GM12878 (cell line): ENCODE measurements at regions not wholly inside any gene's neighbourhood (a gene's known extent, or its start where the extent isn't known, plus 50 kb on each side); places are given as distances from the start of the nearest gene placed in this dataset.

Source experiments
- ATAC-seq: fragments of 200-7000 bp; cut with Tn5 transposase; 3 replicates; pipeline ENCODE4 v1.9.1; 2020; ENCODE audit warnings: mild to moderate bottlenecking, moderate library complexity
- BruUV-seq: library from RNA; stranded (reverse); fragments of 400-500 nt; replicated peaks from 2 replicates; lab custom pipeline; 2021; lab: Mats Ljungman, UMichigan
- CTCF ChIA-PET: fragments of 300-600 bp; sonication (Branson Sonifier 250); formaldehyde crosslinking; extraction: SDS; loops from one replicate; lab custom pipeline; 2021; ENCODE audit warnings: inconsistent platforms; lab: Yijun Ruan, JAX
- POLR2A ChIA-PET: fragments of 350-600 bp; formaldehyde crosslinking; extraction: SDS; loops from one replicate; lab custom pipeline; 2021; ENCODE audit warnings: inconsistent platforms; lab: Charles Lee
- RAD21 ChIA-PET: fragments of 300-600 bp; sonication (Branson Sonifier 250); formaldehyde crosslinking; loops from one replicate; lab custom pipeline; 2023; ENCODE audit warnings: antibody characterized with exemption; ENCODE audit not compliant: unreplicated experiment; lab: Charles Lee
- SMC1A ChIA-PET: fragments of 300-600 bp; sonication (Branson Sonifier 250); formaldehyde crosslinking; loops from one replicate; lab custom pipeline; 2023; ENCODE audit not compliant: unreplicated experiment, uncharacterized antibody; lab: Charles Lee
- DNase-seq: peaks from one replicate; pipeline ENCODE4 v3.0.0-alpha.2; 2011; ENCODE audit warnings: low read depth, low spot score
- FAIRE-seq: peaks from 3 replicates; lab custom pipeline; 2011; peaks lifted over from hg19 to GRCh38; lab: Jason Lieb, UNC
- H2AFZ ChIP-seq: 2 replicates; pipeline ENCODE4 v1.6.0; 2011; ENCODE audit warnings: low read depth, low read length, control low read depth; ENCODE audit not compliant: control insufficient read depth
- H3K27ac ChIP-seq: 2 replicates; pipeline ENCODE4 v1.5.1; 2011; ENCODE audit warnings: control low read depth; ENCODE audit not compliant: control insufficient read depth, insufficient read depth
- H3K27me3 ChIP-seq, 2 experiments: replicated peaks in 1 of 2; 2 replicates each; pipeline versions ENCODE4 v1.6.0 to v1.6.1; 2011; ENCODE audit warnings: low read length in 1 of 2; ENCODE audit not compliant: control insufficient read depth in 2 of 2, insufficient read depth in 2 of 2
- H3K36me3 ChIP-seq, 2 experiments: 2 replicates each; pipeline ENCODE4 v1.5.1; 2011; ENCODE audit warnings: low read length in 1 of 2; ENCODE audit not compliant: control insufficient read depth in 2 of 2, insufficient read depth in 2 of 2
- H3K4me1 ChIP-seq: 2 replicates; pipeline ENCODE4 v1.6.1; 2011; ENCODE audit warnings: mild to moderate bottlenecking, low read length, moderate library complexity, mixed read lengths; ENCODE audit not compliant: control insufficient read depth, insufficient read depth
- H3K4me2 ChIP-seq: 2 replicates; pipeline ENCODE4 v1.6.0; 2011; ENCODE audit warnings: control low read depth; ENCODE audit not compliant: control insufficient read depth, insufficient read depth
- H3K4me3 ChIP-seq: fragments of 200-600 bp; sonication (generic); 2 replicates; pipeline ENCODE4 v1.5.1; 2016
- H3K79me2 ChIP-seq: 2 replicates; pipeline ENCODE4 v1.6.0; 2011; ENCODE audit warnings: low read length; ENCODE audit not compliant: control insufficient read depth, insufficient read depth
- H3K9ac ChIP-seq: 2 replicates; pipeline ENCODE4 v1.8.0; 2011; ENCODE audit warnings: low read length, control low read depth, mixed read lengths; ENCODE audit not compliant: control insufficient read depth, insufficient read depth
- H3K9me3 ChIP-seq: replicated peaks from 3 replicates; pipeline ENCODE4 v1.5.1; 2011; ENCODE audit warnings: mild to moderate bottlenecking, low read length; ENCODE audit not compliant: control insufficient read depth, insufficient read depth
- H4K20me1 ChIP-seq: 2 replicates; pipeline ENCODE4 v1.6.0; 2011; ENCODE audit not compliant: control insufficient read depth, insufficient read depth
- ASH2L ChIP-seq: fragments of 300-600, 200-600 bp; sonication (generic); IDR thresholded peaks from 2 replicates; pipeline ENCODE4 v1.6.1; 2017; ENCODE audit warnings: low read depth, mild to moderate bottlenecking, borderline replicate concordance
- ELK1 ChIP-seq: IDR thresholded peaks from 2 replicates; pipeline ENCODE4 v1.6.1; 2012; ENCODE audit warnings: low read depth, low read length, improper control_type of control experiment
- IRF3 ChIP-seq: fragments of 450-650 bp; IDR thresholded peaks from 2 replicates; pipeline ENCODE4 v1.6.1; 2014; ENCODE audit warnings: mild to moderate bottlenecking
- JUNB ChIP-seq: IDR thresholded peaks from 2 replicates; pipeline ENCODE4 v1.6.1; 2016; ENCODE audit warnings: antibody characterized with exemption, mild to moderate bottlenecking
- MTA3 ChIP-seq: IDR thresholded peaks from 2 replicates; pipeline ENCODE4 v1.6.1; 2012; ENCODE audit warnings: low read length, inconsistent platforms, borderline replicate concordance
- NR2C1 ChIP-seq: fragments of 450-650 bp; IDR thresholded peaks from 2 replicates; pipeline ENCODE4 v1.6.1; 2017; ENCODE audit warnings: antibody characterized with exemption, mild to moderate bottlenecking, moderate library complexity
- PRDM15 ChIP-seq: fragments of 450-650 bp; formaldehyde crosslinking; IDR thresholded peaks from 2 replicates; pipeline ENCODE4 v1.4.0; 2020; ENCODE audit warnings: mild to moderate bottlenecking, moderate library complexity
- RAD21 ChIP-seq: IDR thresholded peaks from 2 replicates; pipeline ENCODE4 v1.6.1; 2011; ENCODE audit warnings: mild to moderate bottlenecking, low read depth, low read length, moderate library complexity; ENCODE audit not compliant: insufficient read depth
- in situ Hi-C: fragments of 300-500 bp; cut with MboI; formaldehyde crosslinking; loops from 9 replicates; pipeline ENCODE4 v1.14.3; 2018; ENCODE audit warnings: mixed read lengths
- intact Hi-C: fragments of 100-400 bp; cut with micrococcal nuclease; formaldehyde crosslinking; loops from one replicate; pipeline ENCODE4 v1.14.2; 2022; ENCODE audit not compliant: unreplicated experiment

- ChIA-PET CTCF (no interaction called here), RAD21 (no interaction called here), SMC1A (no interaction called here), POLR2A (no interaction called here)
- Histone ChIP-seq H2AFZ (no peak overlapping the region), H3K79me2 (no peaks in the 10 kb centered on the region), H3K9ac (no peak overlapping the region), H3K27me3 (no peaks in the 10 kb centered on the region), H3K9me3 (no peaks in the 10 kb centered on the region), H3K4me2 (no peak overlapping the region), H3K4me1 (no peaks in the 10 kb centered on the region), H3K27ac (no peak overlapping the region), H3K36me3 (no peaks in the 10 kb centered on the region), H3K4me3 (no peak overlapping the region), H4K20me1 (no peaks in the 10 kb centered on the region)
- no peak for TF ChIP-seq JUNB
- no peak for TF ChIP-seq ELK1
- TF ChIP-seq RAD21 = no peak
- TF ChIP-seq ASH2L = no peak
- no peak for TF ChIP-seq NR2C1
- TF ChIP-seq IRF3 = no peak
- TF ChIP-seq MTA3 = no peak
- TF ChIP-seq PRDM15 (CRISPR knock-in tag) = no peak
- no peak for FAIRE-seq
- no peak for ATAC-seq
- intact Hi-C loops = no loop called here
- BruUV-seq = no TSS peak
- in situ Hi-C loops = no loop called here
- no peak for DNase-seq
Observed at GRCh38 chr11:42065199-42065598, 605.7 kb upstream of the LRRC4C start.
